Right lobe of liver (tissue), 6 donors: ENCODE measurements at regions not wholly inside any gene's neighbourhood (a gene's known extent, or its start where the extent isn't known, plus 50 kb on each side); places are given as distances from the start of the nearest gene placed in this dataset.
"Not testable (repeated sequence)": the region's sequence is repeated elsewhere in the genome, so short reads cannot be mapped to it uniquely, and the experiment has no call there.

Experiments
- ATAC-seq, 4 donors: fragments of 200-7000 bp; cut with Tn5 transposase; one replicate each; pipeline ENCODE4 v1.9.1; 2020; ENCODE audit warnings: mild to moderate bottlenecking in 4 of 4, moderate library complexity in 4 of 4
- DNase-seq, 3 donors: peaks; one replicate each; pipeline ENCODE4 v3.0.0-alpha.2; 2020
- H3K27ac ChIP-seq, 3 donors: fragments of 200-600 bp; one replicate each; pipeline ENCODE4 v1.8.0; 2022
- H3K27me3 ChIP-seq, 2 donors: fragments of 200-600 bp; one replicate each; pipeline ENCODE4 v1.8.0; 2022
- H3K36me3 ChIP-seq, 4 donors: fragments of 200-600 bp; sonication (generic) in 1 of 4; one replicate each; pipeline versions ENCODE4 v1.5.1 to v1.8.0; 2017 to 2022; ENCODE audit warnings: control low read depth in 1 of 4
- H3K4me1 ChIP-seq, 4 donors: fragments of 200-600 bp; sonication (generic) in 1 of 4; one replicate each; pipeline versions ENCODE4 v1.5.1 to v1.8.0; 2017 to 2022; ENCODE audit warnings: control low read depth in 1 of 4
- H3K4me3 ChIP-seq, 3 donors: fragments of 200-600 bp; one replicate each; pipeline ENCODE4 v1.8.0; 2022
- H3K9me3 ChIP-seq, 4 donors: fragments of 200-600 bp; sonication (generic) in 1 of 4; one replicate each; pipeline versions ENCODE4 v1.5.1 to v1.8.0; 2017 to 2022; ENCODE audit warnings: control low read depth in 1 of 4
- CTCF ChIP-seq, 4 donors: fragments of 200-600 bp in 3 of 4; fragments of 450-650 bp in 1 of 4; IDR thresholded peaks; one replicate each; pipeline versions ENCODE4 v1.5.1 to v1.8.0; 2016 to 2022; ENCODE audit warnings: antibody characterized with exemption in 4 of 4, mild to moderate bottlenecking in 2 of 4
- POLR2A ChIP-seq: fragments of 450-650 bp; IDR thresholded peaks from one replicate; pipeline ENCODE4 v1.6.1; 2017; ENCODE audit warnings: antibody characterized with exemption, mild to moderate bottlenecking
- WGBS: methylation state at CpG from one replicate; pipeline ENCODE4 v1.1.6; 2018; ENCODE audit warnings: low coverage, low lambda C conversion rate; ENCODE audit not compliant: insufficient coverage; ENCODE audit errors: missing lambda C conversion rate; 5-methylcytosine and 5-hydroxymethylcytosine counted together
- intact Hi-C, 2 donors: fragments of 100-400 bp; cut with DNase I; formaldehyde crosslinking; loops; one replicate each; pipeline versions ENCODE4 v1.11.2 to v1.14.1; 2022
- donor health status: DM: no; HTN: yes; CAD: no.
- donor health status: DM: no; HTN: no; CAD: no.
- donor health status: DM: no; HTN: no; CAD: no.
- donor health status: DM: no; HTN: yes; CAD: no.
- donor health status: DM: no; HTN: yes; CAD: no.

DNA sequence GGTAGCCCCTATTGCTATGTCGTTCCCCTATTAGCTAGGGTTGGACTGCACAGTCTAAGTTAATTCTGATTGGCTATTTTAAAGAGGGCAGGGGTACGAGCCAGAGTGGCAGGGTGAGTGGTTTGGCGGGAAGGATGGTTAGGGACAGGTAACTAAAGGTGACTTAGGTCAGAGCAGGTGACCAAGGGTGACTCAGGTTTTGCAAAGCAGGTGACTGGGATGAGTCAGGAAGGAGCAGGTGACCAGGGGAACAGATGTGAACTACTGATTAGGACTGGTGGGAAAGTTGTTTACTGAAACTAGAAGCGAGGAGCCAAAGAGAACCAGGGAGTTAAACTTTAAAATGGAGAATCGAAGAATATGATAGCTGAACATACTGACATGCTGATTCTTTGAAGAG, 295.2 kb downstream of the GJA1 start:
- Histone ChIP-seq H3K9me3 (no peaks in the 10 kb centered on the region), H3K27ac (no peak overlapping the region), H3K4me1 (no peaks in the 10 kb centered on the region), H3K27me3 (no peaks in the 10 kb centered on the region), H3K4me3 (no peak overlapping the region), H3K36me3 (no peaks in the 10 kb centered on the region)
- intact Hi-C loops, result no loop called here
- ATAC-seq, result no peak
- TF ChIP-seq CTCF (IDR thresholded peaks at IDR 0.05), result no peak
- TF ChIP-seq POLR2A, result no peak
- 80% methylated on average over 5 of the region's 5 CpGs for WGBS
- no peak for DNase-seq

DNA sequence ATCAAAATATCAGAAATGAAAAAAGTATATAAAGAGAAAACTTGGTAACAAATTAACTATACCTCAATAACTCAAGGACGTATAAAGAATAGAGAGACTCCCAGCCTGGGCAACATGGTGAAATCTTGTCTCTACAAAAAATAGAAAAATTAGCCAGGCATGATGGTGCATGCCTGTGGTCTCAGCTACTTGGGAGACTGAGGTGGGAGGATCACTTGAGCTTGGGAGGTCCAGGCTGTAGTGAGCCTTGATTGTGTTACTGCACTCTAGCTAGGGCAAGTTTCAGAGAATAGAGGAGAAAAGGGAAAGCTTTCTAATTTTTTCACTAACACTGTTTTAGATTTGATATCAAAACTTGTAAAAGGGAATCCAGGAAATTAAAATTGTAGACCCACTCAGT, 295.9 kb downstream of the GJA1 start:
- Histone ChIP-seq H3K36me3 (no peaks in the 10 kb centered on the region), H3K27me3 (no peaks in the 10 kb centered on the region), H3K27ac (no peak overlapping the region), H3K4me1 (no peaks in the 10 kb centered on the region), H3K4me3 (no peak overlapping the region), H3K9me3 (no peaks in the 10 kb centered on the region)
- ATAC-seq, result no peak
- no peak for TF ChIP-seq POLR2A
- no peak for TF ChIP-seq CTCF (IDR thresholded peaks at IDR 0.05)
- WGBS, result 44% methylated on average over 1 of the region's 1 CpG
- DNase-seq, result no peak
- intact Hi-C loops, result no loop called here

GRCh38 chr6:121732641-121733040, 297.2 kb downstream of the GJA1 start:
- WGBS, result 60% methylated on average over 1 of the region's 1 CpG
- Histone ChIP-seq H3K27ac (no peak overlapping the region), H3K4me1 (no peaks in the 10 kb centered on the region), H3K27me3 (no peaks in the 10 kb centered on the region), H3K4me3 (no peak overlapping the region), H3K9me3 (no peaks in the 10 kb centered on the region), H3K36me3 (no peaks in the 10 kb centered on the region)
- no peak for TF ChIP-seq POLR2A
- TF ChIP-seq CTCF (IDR thresholded peaks at IDR 0.05), result no peak
- DNase-seq (no peak), ATAC-seq (peak in 1 of 4 donors; percentile 30)
- intact Hi-C loops, result no loop called here

GRCh38 chr6:121733234-121733633, 297.8 kb downstream of the GJA1 start:
- ATAC-seq (no peak), DNase-seq (no peak)
- H3K4me1 ChIP-seq, result no peaks in the 10 kb centered on the region
- H3K27me3 ChIP-seq, result no peaks in the 10 kb centered on the region
- no peaks in the 10 kb centered on the region for H3K9me3 ChIP-seq
- no peaks in the 10 kb centered on the region for H3K36me3 ChIP-seq
- intact Hi-C loops, result no loop called here
- TF ChIP-seq POLR2A (no peak), CTCF (IDR thresholded peaks at IDR 0.05) (no peak)
- no peak overlapping the region for H3K4me3 ChIP-seq
- no peak overlapping the region for H3K27ac ChIP-seq

- WGBS, result 75% methylated on average over 4 of the region's 6 CpGs
- ATAC-seq, H3K4me1 ChIP-seq, H3K27me3 ChIP-seq, H3K4me3 ChIP-seq, H3K36me3 ChIP-seq, H3K9me3 ChIP-seq, intact Hi-C loops, H3K27ac ChIP-seq, DNase-seq: not testable (repeated sequence)
Observed at GRCh38 chr6:121740188-121740587, 304.7 kb downstream of the GJA1 start.
